ENCODE measurements at regions not wholly inside any gene's neighbourhood (a gene's known extent, or its start where the extent isn't known, plus 50 kb on each side); places are given as distances from the start of the nearest gene placed in this dataset.

- no peak for TF ChIP-seq CTCF (IDR thresholded peaks at IDR 0.05)
- no peak for TF ChIP-seq POLR2A (IDR thresholded peaks at IDR 0.05)
Measured at GRCh38 chr7:46999866-47000265, 582.0 kb downstream of the TNS3 start.
